MCF 10A (cell line): ENCODE measurements at regions not wholly inside any gene's neighbourhood (a gene's known extent, or its start where the extent isn't known, plus 50 kb on each side); places are given as distances from the start of the nearest gene placed in this dataset.

Experiments
- BruUV-seq: library from RNA; stranded (reverse); fragments of 400-500 nt; replicated peaks from 2 replicates; lab custom pipeline; 2021; lab: Mats Ljungman, UMichigan
- CTCF ChIA-PET: fragments of 300-600 bp; sonication (Branson Sonifier 250); formaldehyde crosslinking; extraction: SDS; loops from one replicate; lab custom pipeline; 2021; ENCODE audit warnings: antibody characterized with exemption, inconsistent platforms; lab: Yijun Ruan, JAX
- POLR2A ChIA-PET: fragments of 300-600, 350-650 bp; sonication (Branson Sonifier 250); formaldehyde crosslinking; extraction: SDS; loops from one replicate; lab custom pipeline; 2020; ENCODE audit warnings: antibody characterized with exemption, inconsistent platforms; lab: Yijun Ruan, JAX
- DNase-seq: peaks from one replicate; pipeline ENCODE4 v3.0.0-alpha.2; 2018; ENCODE audit not compliant: unreplicated experiment
- H3K27ac Mint-ChIP-seq: one replicate; pipeline ENCODE4 v1.8.0; 2022; ENCODE audit warnings: mild to moderate bottlenecking, low read depth, mixed read lengths; ENCODE audit not compliant: unreplicated experiment
- H3K27me3 Mint-ChIP-seq: one replicate; pipeline ENCODE4 v1.8.0; 2022; ENCODE audit warnings: mixed read lengths; ENCODE audit not compliant: insufficient read depth, unreplicated experiment
- H3K36me3 Mint-ChIP-seq: one replicate; pipeline ENCODE4 v1.8.0; 2022; ENCODE audit warnings: mild to moderate bottlenecking, moderate library complexity, mixed read lengths; ENCODE audit not compliant: insufficient read depth, unreplicated experiment
- H3K4me1 Mint-ChIP-seq: one replicate; pipeline ENCODE4 v1.8.0; 2022; ENCODE audit warnings: mixed read lengths; ENCODE audit not compliant: insufficient read depth, unreplicated experiment
- H3K4me3 Mint-ChIP-seq: one replicate; pipeline ENCODE4 v1.8.0; 2022; ENCODE audit warnings: mild to moderate bottlenecking, moderate library complexity, mixed read lengths; ENCODE audit not compliant: unreplicated experiment
- H3K9me3 Mint-ChIP-seq: one replicate; pipeline ENCODE4 v1.8.0; 2022; ENCODE audit warnings: mixed read lengths; ENCODE audit not compliant: unreplicated experiment
- intact Hi-C: fragments of 100-400 bp; cut with micrococcal nuclease; formaldehyde crosslinking; loops from 2 replicates; pipeline ENCODE4 v1.14.1; 2022
- TF ChIP-seq, protein P1 (sequence below): fragments of 200-600 bp; IDR thresholded peaks from one replicate; pipeline ENCODE4 v1.8.0; 2022; ENCODE audit warnings: antibody characterized with exemption, mild to moderate bottlenecking; ENCODE audit not compliant: unreplicated experiment

DNA sequence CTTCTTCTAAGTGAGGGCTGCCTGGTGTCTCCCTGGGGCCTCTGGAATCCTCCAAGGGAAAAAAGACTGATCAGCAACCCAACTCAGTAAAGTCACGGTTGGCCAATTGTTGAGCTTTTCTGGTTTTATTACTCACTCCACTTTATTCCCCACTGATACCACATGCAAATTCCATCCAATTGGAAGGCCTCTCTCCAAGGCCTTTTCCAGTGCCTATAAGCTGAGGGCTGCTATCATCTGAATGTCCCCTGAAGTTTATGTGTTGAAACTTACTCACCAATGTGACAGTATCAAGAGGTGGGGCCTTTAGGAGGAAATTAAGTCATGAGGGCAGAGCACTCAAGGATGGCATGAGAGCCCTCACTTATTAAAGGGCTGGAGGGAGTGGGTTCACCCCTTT lies 463.3 kb downstream of the BUD13 start:
- POLR2A ChIA-PET, result no interaction called here
- no peaks in the 10 kb centered on the region for H3K4me1 Mint-ChIP-seq
- CTCF ChIA-PET, result no interaction called here
- H3K27me3 Mint-ChIP-seq, result no peaks in the 10 kb centered on the region
- no TSS peak for BruUV-seq
- no peak for DNase-seq
- H3K36me3 Mint-ChIP-seq, result no peaks in the 10 kb centered on the region
- peaks cover 32% of the 10 kb centered on the region for H3K9me3 Mint-ChIP-seq
- intact Hi-C loops, result no loop called here
- H3K27ac Mint-ChIP-seq, result no peak overlapping the region
- no peak overlapping the region for H3K4me3 Mint-ChIP-seq
- TF ChIP-seq, protein P1, sequence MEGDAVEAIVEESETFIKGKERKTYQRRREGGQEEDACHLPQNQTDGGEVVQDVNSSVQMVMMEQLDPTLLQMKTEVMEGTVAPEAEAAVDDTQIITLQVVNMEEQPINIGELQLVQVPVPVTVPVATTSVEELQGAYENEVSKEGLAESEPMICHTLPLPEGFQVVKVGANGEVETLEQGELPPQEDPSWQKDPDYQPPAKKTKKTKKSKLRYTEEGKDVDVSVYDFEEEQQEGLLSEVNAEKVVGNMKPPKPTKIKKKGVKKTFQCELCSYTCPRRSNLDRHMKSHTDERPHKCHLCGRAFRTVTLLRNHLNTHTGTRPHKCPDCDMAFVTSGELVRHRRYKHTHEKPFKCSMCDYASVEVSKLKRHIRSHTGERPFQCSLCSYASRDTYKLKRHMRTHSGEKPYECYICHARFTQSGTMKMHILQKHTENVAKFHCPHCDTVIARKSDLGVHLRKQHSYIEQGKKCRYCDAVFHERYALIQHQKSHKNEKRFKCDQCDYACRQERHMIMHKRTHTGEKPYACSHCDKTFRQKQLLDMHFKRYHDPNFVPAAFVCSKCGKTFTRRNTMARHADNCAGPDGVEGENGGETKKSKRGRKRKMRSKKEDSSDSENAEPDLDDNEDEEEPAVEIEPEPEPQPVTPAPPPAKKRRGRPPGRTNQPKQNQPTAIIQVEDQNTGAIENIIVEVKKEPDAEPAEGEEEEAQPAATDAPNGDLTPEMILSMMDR, result no peak

DNA sequence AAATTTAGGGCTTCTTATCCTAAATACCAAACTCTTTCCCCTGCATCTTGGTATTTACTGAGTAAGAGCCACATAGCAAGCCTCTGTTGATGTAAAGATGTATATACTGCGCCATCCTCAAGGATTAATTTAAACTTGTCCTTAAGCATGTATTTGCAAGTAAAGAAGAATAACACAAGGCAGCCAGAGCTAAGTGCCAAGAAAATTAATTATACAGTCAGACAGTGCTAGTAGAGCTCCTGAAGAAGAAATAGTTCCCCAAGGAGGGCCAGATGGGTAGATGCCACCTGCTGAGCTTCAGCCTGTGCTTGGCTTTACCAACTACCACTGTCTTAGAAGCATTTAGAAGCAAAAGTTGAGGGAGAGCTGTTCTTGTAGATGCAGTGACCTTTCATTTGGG lies 470.0 kb downstream of the BUD13 start:
- no peak for DNase-seq
- no peak overlapping the region for H3K4me3 Mint-ChIP-seq
- H3K27me3 Mint-ChIP-seq, result no peaks in the 10 kb centered on the region
- no peaks in the 10 kb centered on the region for H3K4me1 Mint-ChIP-seq
- CTCF ChIA-PET, result interaction anchor here (0.6 kb wide), 1 partner anchor 347 kb away, joined by 3 read pairs; no protein-coding TSS in a partner anchor
- H3K9me3 Mint-ChIP-seq, result peaks cover 44% of the 10 kb centered on the region
- no peaks in the 10 kb centered on the region for H3K36me3 Mint-ChIP-seq
- POLR2A ChIA-PET, result no interaction called here
- no peak overlapping the region for H3K27ac Mint-ChIP-seq
- intact Hi-C loops, result no loop called here
- TF ChIP-seq, protein P1, result no peak
- BruUV-seq, result no TSS peak

DNA sequence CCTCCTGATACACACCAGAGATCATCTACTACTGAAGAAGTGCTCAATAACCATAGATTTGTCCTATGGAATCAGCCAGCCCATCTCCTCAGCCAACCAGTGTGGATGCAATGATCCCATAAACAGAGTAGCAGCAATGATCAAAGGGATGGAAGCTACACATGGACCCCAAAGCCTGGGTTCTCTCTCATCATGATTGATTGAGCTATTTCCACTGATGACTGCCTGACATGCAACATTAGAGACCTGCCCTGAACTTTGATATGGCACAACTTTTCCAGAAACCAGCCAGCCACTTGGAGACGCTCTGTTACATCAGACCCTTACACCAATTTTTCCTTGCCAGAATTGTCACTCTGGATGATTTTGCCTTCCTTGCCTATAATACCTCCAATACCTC lies 471.6 kb downstream of the BUD13 start:
- intact Hi-C loops, result no loop called here
- TF ChIP-seq, protein P1, result no peak
- H3K9me3 Mint-ChIP-seq, result peaks cover 34% of the 10 kb centered on the region
- ChIA-PET POLR2A (interaction anchor here (0.5 kb wide), 1 partner anchor 806 kb away, joined by 3 read pairs; no protein-coding TSS in a partner anchor), CTCF (no interaction called here)
- no peak for DNase-seq
- no TSS peak for BruUV-seq
- H3K27ac Mint-ChIP-seq, result no peak overlapping the region
- no peaks in the 10 kb centered on the region for H3K27me3 Mint-ChIP-seq
- no peaks in the 10 kb centered on the region for H3K4me1 Mint-ChIP-seq
- no peak overlapping the region for H3K4me3 Mint-ChIP-seq
- no peaks in the 10 kb centered on the region for H3K36me3 Mint-ChIP-seq

DNA sequence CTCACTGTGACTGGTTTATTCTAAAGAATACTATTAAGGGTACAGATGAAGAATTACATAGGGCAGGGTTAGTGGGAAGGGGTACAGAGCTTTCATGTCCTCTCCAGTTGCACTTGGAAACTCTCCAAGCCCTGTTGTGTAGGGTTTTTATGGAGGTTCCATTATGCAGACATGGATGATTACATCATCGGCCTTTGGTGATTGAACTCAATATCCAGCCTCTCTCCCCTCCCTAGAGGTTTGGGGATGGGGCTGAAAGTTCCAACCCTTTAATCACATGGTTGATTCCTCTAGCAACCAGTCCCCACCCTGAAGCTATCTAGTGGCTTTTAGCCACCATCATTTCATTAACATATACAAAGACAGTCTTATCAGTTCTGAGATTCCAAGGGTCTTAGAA lies 472.6 kb downstream of the BUD13 start:
- Mint-ChIP-seq H3K27ac (no peak overlapping the region), H3K4me1 (no peaks in the 10 kb centered on the region), H3K27me3 (no peaks in the 10 kb centered on the region), H3K4me3 (no peak overlapping the region), H3K36me3 (no peaks in the 10 kb centered on the region), H3K9me3 (peaks cover 25% of the 10 kb centered on the region)
- ChIA-PET CTCF (interaction anchor here (0.9 kb wide), 1 partner anchor 21 kb away, joined by 5 read pairs; no protein-coding TSS in a partner anchor), POLR2A (no interaction called here)
- intact Hi-C loops, result no loop called here
- BruUV-seq, result no TSS peak
- no peak for DNase-seq
- TF ChIP-seq, protein P1, result no peak
